ENCODE measurements at regions not wholly inside any gene's neighbourhood (a gene's known extent, or its start where the extent isn't known, plus 50 kb on each side); places are given as distances from the start of the nearest gene placed in this dataset.

GRCh38 chr16:85484347-85485300 lies 128.5 kb upstream of the GSE1 start:
- no peak overlapping the region for H2BK20ac ChIP-seq (ENCODE audit: low read depth, low read length)
- no peak overlapping the region for H2AK9ac ChIP-seq (replicated peaks; ENCODE audit: low read depth, low read length, poor library complexity)
- H3K4me2 ChIP-seq (ENCODE audit: low read depth, low read length) = no peak overlapping the region
- 0 out of 2 replicates have a peak, but pooled peaks cover 3% of the 10 kb centered on the region for H3K9me1 ChIP-seq (ENCODE audit: insufficient read depth, low read length)
- DNase-seq (no peak), ATAC-seq (ENCODE audit: low read depth) (no peak)
- H2BK5ac ChIP-seq (ENCODE audit: low read depth, low read length, poor library complexity, severe bottlenecking) = no peak overlapping the region
- POLR2A ChIA-PET (ENCODE audit: unreplicated experiment) = no interaction called here
- H2BK120ac ChIP-seq (ENCODE audit: low read depth, low read length) = no peak overlapping the region
- no peak overlapping the region for H3K56ac ChIP-seq (ENCODE audit: extremely low read depth, insufficient read depth, low read length)
- WGBS, 2 experiments (ENCODE audit: extremely low coverage in 2 of 2, insufficient read length in 1 of 2) = 93% methylated on average over 26 of the region's 30 CpGs; no CpG with 5 or more reads in 1 of the 2 experiments
- no peak overlapping the region for H3K4ac ChIP-seq (ENCODE audit: low read depth, low read length)
- intact Hi-C loops (cut with micrococcal nuclease) (no loop called here), dilution Hi-C loops (cut with HindIII; ENCODE audit: low sequenced_read_pairs, unreplicated experiment) (no loop called here), in situ Hi-C loops (cut with MboI; ENCODE audit: low sequenced_read_pairs) (no loop called here)
- no peaks in the 10 kb centered on the region for H3K27me3 ChIP-seq (ENCODE audit: control insufficient read depth, insufficient read depth, low read length)
- H3K79me1 ChIP-seq (ENCODE audit: low read depth in 1 of 2, low read length in 2 of 2) = peaks cover 13 to 15% of the 10 kb centered on the region in 2 experiments; a peak in 3 of 4 replicates
- CTCF ChIA-PET = no interaction called here
- peaks cover 48% of the 10 kb centered on the region for H4K20me1 ChIP-seq (ENCODE audit: insufficient read depth, low read length)
- no peak overlapping the region for H4K91ac ChIP-seq (ENCODE audit: insufficient read depth, low read depth, low read length)
- TF ChIP-seq CEBPB (IDR thresholded peaks at IDR 0.05; ENCODE audit: low read depth, low read length) = no peak
- TF ChIP-seq POLR2A (IDR thresholded peaks at IDR 0.05; ENCODE audit: low read depth, low read length) = no peak
- TF ChIP-seq SMC3 (IDR thresholded peaks at IDR 0.05; ENCODE audit: low read depth, low read length) = no peak
- TF ChIP-seq RAD21 (IDR thresholded peaks at IDR 0.05; ENCODE audit: low read length) = no peak
- TF ChIP-seq MAZ (IDR thresholded peaks at IDR 0.05; ENCODE audit: borderline replicate concordance, low read depth, low read length) = no peak
- no peak for TF ChIP-seq CHD1 (IDR thresholded peaks at IDR 0.05; ENCODE audit: low read depth, low read length)
- H2AFZ ChIP-seq (replicated peaks; ENCODE audit: low read length, poor library complexity) = no peak overlapping the region
- no peaks in the 10 kb centered on the region for H3K4me1 ChIP-seq (ENCODE audit: control insufficient read depth, insufficient read depth, low read length)
- H3K4me3 ChIP-seq (ENCODE audit: insufficient read depth, low read depth, low read length) = no peak overlapping the region
- no peak overlapping the region for H4K8ac ChIP-seq (ENCODE audit: low read depth in 2 of 2, low read length in 2 of 2)
- no peaks in the 10 kb centered on the region for H3K9me3 ChIP-seq (ENCODE audit: control insufficient read depth, insufficient read depth, low read length)
- BruUV-seq (replicated peaks) = no TSS peak
- no peaks in the 10 kb centered on the region for H3K36me3 ChIP-seq (ENCODE audit: control insufficient read depth, insufficient read depth, low read length)
- no peak overlapping the region for H3K18ac ChIP-seq (ENCODE audit: low read depth, low read length)
- H3K14ac ChIP-seq (replicated peaks; ENCODE audit: low read depth, low read length) = no peak overlapping the region
- H3K23ac ChIP-seq (ENCODE audit: low read depth, low read length) = no peak overlapping the region
- H2BK15ac ChIP-seq (ENCODE audit: low read depth, low read length) = no peak overlapping the region
- H3K27ac ChIP-seq (ENCODE audit: insufficient read depth, low read length) = no peak overlapping the region
- no peak overlapping the region for H3K9ac ChIP-seq (ENCODE audit: low read depth, low read length)
- no peak overlapping the region for H4K5ac ChIP-seq (ENCODE audit: low read depth, low read length)
- no peak overlapping the region for H2AK5ac ChIP-seq (ENCODE audit: low read depth, low read length)

All from IMR-90 (cell line).